Upper lobe of right lung (tissue), 1 donor: ENCODE measurements at regions not wholly inside any gene's neighbourhood (a gene's known extent, or its start where the extent isn't known, plus 50 kb on each side); places are given as distances from the start of the nearest gene placed in this dataset.

Source experiments
- ATAC-seq: fragments of 200-7000 bp; cut with Tn5 transposase; one replicate; pipeline ENCODE4 v1.9.1; 2020; ENCODE audit warnings: mild to moderate bottlenecking, moderate library complexity
- DNase-seq: peaks from one replicate; pipeline ENCODE4 v3.0.0-alpha.2; 2020
- H3K27ac ChIP-seq: fragments of 200-600 bp; one replicate; pipeline ENCODE4 v1.8.0; 2022
- H3K27me3 ChIP-seq: fragments of 200-600 bp; one replicate; pipeline ENCODE4 v1.8.0; 2022; ENCODE audit warnings: mild to moderate bottlenecking
- H3K36me3 ChIP-seq: fragments of 200-600 bp; one replicate; pipeline ENCODE4 v1.8.0; 2022
- H3K4me1 ChIP-seq: fragments of 200-600 bp; one replicate; pipeline ENCODE4 v1.8.0; 2022
- H3K4me3 ChIP-seq: fragments of 200-600 bp; one replicate; pipeline ENCODE4 v1.8.0; 2022; ENCODE audit warnings: mild to moderate bottlenecking
- H3K9me3 ChIP-seq: fragments of 200-600 bp; one replicate; pipeline ENCODE4 v1.8.0; 2022
- intact Hi-C: fragments of 100-400 bp; cut with DNase I; formaldehyde crosslinking; loops from one replicate; pipeline ENCODE4 v1.11.0; 2022
- TF ChIP-seq, protein P1 (sequence below): fragments of 200-600 bp; IDR thresholded peaks from one replicate; pipeline ENCODE4 v1.8.0; 2022; ENCODE audit warnings: antibody characterized with exemption
- donor health status: DM: no; HTN: yes; CAD: no; lungs with severe emphysema.

DNA sequence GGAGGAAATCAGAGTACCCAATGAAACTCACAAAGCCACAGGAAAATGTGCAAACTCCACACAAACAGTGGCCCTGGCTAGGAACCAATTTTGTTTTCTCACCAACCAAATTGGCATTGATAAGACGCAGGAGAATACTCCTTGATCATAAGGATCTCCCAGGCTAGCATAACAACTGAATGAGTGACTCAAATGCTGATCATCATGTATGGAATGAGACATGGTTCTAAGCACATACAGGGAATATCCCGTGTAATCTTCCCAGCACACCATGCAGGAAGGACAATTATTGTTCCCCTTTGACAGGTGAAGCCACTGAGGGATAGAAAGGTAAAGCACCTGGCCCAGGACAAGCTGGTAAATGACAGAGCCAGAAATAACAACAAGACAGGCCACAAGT lies 180.0 kb upstream of the DUSP10 start:
- TF ChIP-seq, protein P1, sequence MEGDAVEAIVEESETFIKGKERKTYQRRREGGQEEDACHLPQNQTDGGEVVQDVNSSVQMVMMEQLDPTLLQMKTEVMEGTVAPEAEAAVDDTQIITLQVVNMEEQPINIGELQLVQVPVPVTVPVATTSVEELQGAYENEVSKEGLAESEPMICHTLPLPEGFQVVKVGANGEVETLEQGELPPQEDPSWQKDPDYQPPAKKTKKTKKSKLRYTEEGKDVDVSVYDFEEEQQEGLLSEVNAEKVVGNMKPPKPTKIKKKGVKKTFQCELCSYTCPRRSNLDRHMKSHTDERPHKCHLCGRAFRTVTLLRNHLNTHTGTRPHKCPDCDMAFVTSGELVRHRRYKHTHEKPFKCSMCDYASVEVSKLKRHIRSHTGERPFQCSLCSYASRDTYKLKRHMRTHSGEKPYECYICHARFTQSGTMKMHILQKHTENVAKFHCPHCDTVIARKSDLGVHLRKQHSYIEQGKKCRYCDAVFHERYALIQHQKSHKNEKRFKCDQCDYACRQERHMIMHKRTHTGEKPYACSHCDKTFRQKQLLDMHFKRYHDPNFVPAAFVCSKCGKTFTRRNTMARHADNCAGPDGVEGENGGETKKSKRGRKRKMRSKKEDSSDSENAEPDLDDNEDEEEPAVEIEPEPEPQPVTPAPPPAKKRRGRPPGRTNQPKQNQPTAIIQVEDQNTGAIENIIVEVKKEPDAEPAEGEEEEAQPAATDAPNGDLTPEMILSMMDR: no peak
- intact Hi-C loops: no loop called here
- ATAC-seq: no peak

GRCh38 chr1:221919743-221920142 lies 177.9 kb upstream of the DUSP10 start:
- Histone ChIP-seq H3K27ac (no peak overlapping the region), H3K36me3 (no peaks in the 10 kb centered on the region), H3K4me3 (no peak overlapping the region), H3K9me3 (no peaks in the 10 kb centered on the region), H3K27me3 (no peaks in the 10 kb centered on the region), H3K4me1 (no peaks in the 10 kb centered on the region)
- no peak for ATAC-seq
- no peak for DNase-seq
- TF ChIP-seq, protein P1: no peak
- intact Hi-C loops: no loop called here

More for the DNA sequence above, 180.0 kb upstream of the DUSP10 start:
- Histone ChIP-seq H3K4me3 (no peak overlapping the region), H3K4me1 (no peaks in the 10 kb centered on the region), H3K9me3 (no peaks in the 10 kb centered on the region), H3K27me3 (no peaks in the 10 kb centered on the region), H3K27ac (no peak overlapping the region), H3K36me3 (no peaks in the 10 kb centered on the region)
- no peak for DNase-seq

- DNase-seq: no peak
- H3K4me1 ChIP-seq: no peaks in the 10 kb centered on the region
- no peak overlapping the region for H3K4me3 ChIP-seq
- TF ChIP-seq, protein P1: no peak
- H3K36me3 ChIP-seq: no peaks in the 10 kb centered on the region
- H3K27ac ChIP-seq: no peak overlapping the region
- intact Hi-C loops: no loop called here
- H3K9me3 ChIP-seq: no peaks in the 10 kb centered on the region
- ATAC-seq: no peak
- no peaks in the 10 kb centered on the region for H3K27me3 ChIP-seq
Measured at GRCh38 chr1:221919341-221919740, 177.5 kb upstream of the DUSP10 start.

DNA sequence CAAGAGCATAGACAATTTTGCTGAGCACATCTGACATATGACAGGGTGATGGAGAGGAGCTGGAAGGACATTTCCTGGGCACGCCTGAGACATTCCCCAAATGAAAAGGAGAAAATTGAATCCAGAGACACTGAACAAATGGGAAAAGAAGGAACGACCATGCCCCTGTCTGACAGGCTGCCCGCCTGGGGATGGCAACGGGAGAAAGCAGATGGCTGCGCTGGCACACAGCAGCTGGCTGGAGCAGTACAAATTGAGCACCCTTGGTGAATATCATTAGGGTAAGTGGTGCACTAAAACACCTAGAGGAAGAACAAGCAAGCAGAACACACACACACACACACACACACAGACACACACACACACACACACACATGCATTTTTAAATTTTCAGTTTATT lies 174.3 kb upstream of the DUSP10 start:
- Histone ChIP-seq H3K36me3 (no peaks in the 10 kb centered on the region), H3K27ac (no peak overlapping the region), H3K4me3 (no peak overlapping the region), H3K9me3 (no peaks in the 10 kb centered on the region), H3K27me3 (no peaks in the 10 kb centered on the region), H3K4me1 (no peaks in the 10 kb centered on the region)
- no peak for DNase-seq
- ATAC-seq: no peak
- TF ChIP-seq, protein P1: no peak
- intact Hi-C loops: no loop called here

GRCh38 chr1:221915764-221916163 lies 173.9 kb upstream of the DUSP10 start:
- H3K9me3 ChIP-seq: no peaks in the 10 kb centered on the region
- no peaks in the 10 kb centered on the region for H3K27me3 ChIP-seq
- ATAC-seq: no peak
- H3K27ac ChIP-seq: no peak overlapping the region
- no peak for DNase-seq
- H3K4me3 ChIP-seq: no peak overlapping the region
- TF ChIP-seq, protein P1: no peak
- no peaks in the 10 kb centered on the region for H3K4me1 ChIP-seq
- intact Hi-C loops: no loop called here
- H3K36me3 ChIP-seq: no peaks in the 10 kb centered on the region

GRCh38 chr1:221913351-221913892 lies 171.5 kb upstream of the DUSP10 start:
- Histone ChIP-seq H3K36me3 (no peaks in the 10 kb centered on the region), H3K9me3 (no peaks in the 10 kb centered on the region), H3K4me1 (no peaks in the 10 kb centered on the region), H3K27me3 (no peaks in the 10 kb centered on the region), H3K27ac (no peak overlapping the region), H3K4me3 (no peak overlapping the region)
- DNase-seq: no peak
- ATAC-seq: no peak
- intact Hi-C loops: no loop called here
- TF ChIP-seq, protein P1: no peak
